Activated T-cell treated with anti-CD3 and anti-CD28 coated beads, Interleukin-2, amount 50 U/mL, for 4 hours (primary cell): ENCODE measurements at regions not wholly inside any gene's neighbourhood (a gene's known extent, or its start where the extent isn't known, plus 50 kb on each side); places are given as distances from the start of the nearest gene placed in this dataset.

Experiments
- ATAC-seq, 2 donors: fragments of 200-7000 bp; cut with Tn5 transposase; one replicate each; pipeline ENCODE4 v1.10.0; 2021
- DNase-seq: peaks from one replicate; pipeline ENCODE4 v3.0.0-alpha.2; 2020
- H3K27me3 Mint-ChIP-seq: one replicate; pipeline ENCODE4 v1.8.0; 2021; ENCODE audit warnings: low read depth, mixed read lengths
- H3K36me3 Mint-ChIP-seq: one replicate; pipeline ENCODE4 v1.8.0; 2022; ENCODE audit warnings: mixed read lengths; ENCODE audit not compliant: insufficient read depth
- H3K4me1 Mint-ChIP-seq: one replicate; pipeline ENCODE4 v1.8.0; 2021; ENCODE audit warnings: low read depth, mixed read lengths
- H3K4me3 Mint-ChIP-seq: one replicate; pipeline ENCODE4 v1.8.0; 2021; ENCODE audit warnings: mild to moderate bottlenecking, moderate library complexity, mixed read lengths
- H3K9me3 Mint-ChIP-seq: one replicate; pipeline ENCODE4 v1.8.0; 2021; ENCODE audit warnings: mixed read lengths

DNA sequence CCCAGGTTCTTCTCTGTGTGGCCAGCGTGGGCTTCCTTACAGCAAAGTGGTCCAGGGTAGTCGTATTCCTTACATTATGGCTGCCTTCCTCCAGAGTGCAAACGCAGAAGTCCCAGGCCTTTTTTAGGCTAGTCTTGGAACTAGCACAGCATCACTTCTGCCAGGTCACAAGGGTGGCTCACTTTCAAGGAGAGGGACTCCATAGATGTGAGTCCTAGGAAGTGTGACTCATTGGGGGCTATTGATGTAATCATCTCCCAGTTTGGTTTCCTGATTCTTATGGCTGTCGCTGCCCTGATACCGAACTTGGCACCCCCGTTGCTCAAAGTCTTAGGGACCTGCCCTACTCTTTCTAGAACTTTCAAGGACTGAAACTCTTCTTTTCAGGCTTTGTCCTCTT, 140.0 kb downstream of the DCK start:
- H3K9me3 Mint-ChIP-seq: no peaks in the 10 kb centered on the region
- H3K36me3 Mint-ChIP-seq: no peaks in the 10 kb centered on the region
- no peak for DNase-seq
- H3K4me1 Mint-ChIP-seq: no peaks in the 10 kb centered on the region
- no peak for ATAC-seq
- H3K27me3 Mint-ChIP-seq: no peaks in the 10 kb centered on the region
- H3K4me3 Mint-ChIP-seq: no peak overlapping the region

DNA sequence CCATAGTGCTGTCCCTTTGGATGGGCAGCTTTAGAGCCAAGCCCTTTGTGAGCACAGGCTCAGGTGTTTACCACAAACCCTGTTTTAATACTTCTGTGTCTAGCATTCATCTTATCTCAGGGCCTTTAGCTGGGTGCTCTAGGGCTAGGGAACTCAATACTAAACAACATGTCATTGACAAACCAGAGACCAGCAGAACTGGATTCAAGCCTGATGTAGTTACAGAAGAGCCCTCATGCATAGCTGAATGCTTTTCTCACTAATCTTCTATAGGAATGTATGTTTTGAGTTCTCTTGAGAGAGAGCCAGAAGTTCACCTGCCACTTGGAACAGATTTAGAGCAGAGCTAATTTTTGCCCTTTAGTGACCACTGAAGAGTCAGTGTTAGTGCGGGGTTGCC, 142.6 kb downstream of the DCK start:
- no peaks in the 10 kb centered on the region for H3K27me3 Mint-ChIP-seq
- H3K9me3 Mint-ChIP-seq: no peaks in the 10 kb centered on the region
- H3K4me1 Mint-ChIP-seq: peaks cover under 1% of the 10 kb centered on the region
- H3K4me3 Mint-ChIP-seq: no peak overlapping the region
- no peaks in the 10 kb centered on the region for H3K36me3 Mint-ChIP-seq
- DNase-seq (no peak), ATAC-seq (no peak)

DNA sequence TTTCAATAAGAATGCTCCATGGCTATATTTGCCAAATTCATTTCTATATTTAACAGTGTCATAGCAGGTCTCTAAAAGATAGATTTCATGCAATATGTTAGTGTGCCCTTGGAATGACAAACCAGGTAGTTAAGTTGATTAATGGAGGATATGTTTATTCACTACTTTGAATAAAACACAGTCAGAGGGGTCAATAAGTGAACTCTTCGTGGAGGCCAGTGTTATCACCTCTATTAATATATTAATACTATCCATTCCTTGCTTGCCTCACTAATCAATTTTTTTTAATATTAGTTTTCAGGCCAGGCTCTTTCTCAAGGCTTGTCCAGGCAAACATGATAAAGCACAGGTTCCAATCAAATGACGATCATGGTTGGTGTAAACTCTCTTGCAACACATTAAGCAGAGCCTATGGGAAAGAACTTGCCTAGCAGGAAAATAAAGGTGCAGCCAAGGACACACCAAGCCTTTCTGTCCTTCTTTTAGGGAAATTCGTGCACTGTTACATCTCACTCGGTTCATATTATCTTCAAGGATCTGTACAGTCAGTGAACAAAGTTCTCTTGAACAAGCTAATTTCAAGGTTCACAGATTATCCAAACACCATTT, 144.7 kb downstream of the DCK start:
- no peak for ATAC-seq
- no peaks in the 10 kb centered on the region for H3K36me3 Mint-ChIP-seq

DNA sequence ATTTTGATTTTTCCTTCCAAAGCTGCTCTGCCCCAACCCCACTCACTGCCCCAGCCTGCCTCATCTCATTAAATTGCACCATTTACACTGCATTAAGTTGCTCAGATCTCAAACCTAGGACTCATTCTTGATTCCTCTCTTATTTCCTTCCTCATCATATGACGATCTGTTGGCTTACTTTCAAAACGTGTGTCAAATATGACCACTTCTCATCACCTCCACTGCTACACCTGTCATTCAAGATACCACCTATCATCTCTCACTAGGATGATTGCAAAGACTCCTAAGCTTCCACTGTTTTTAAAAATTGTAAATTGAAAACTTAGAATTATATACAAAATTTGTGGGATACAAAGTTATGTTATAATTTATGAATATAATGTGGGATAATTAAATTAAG, 147.1 kb downstream of the DCK start:
- ATAC-seq (no peak), DNase-seq (no peak)
- no peaks in the 10 kb centered on the region for H3K27me3 Mint-ChIP-seq
- no peaks in the 10 kb centered on the region for H3K36me3 Mint-ChIP-seq
- H3K4me3 Mint-ChIP-seq: no peak overlapping the region
- no peaks in the 10 kb centered on the region for H3K9me3 Mint-ChIP-seq
- peaks cover 4% of the 10 kb centered on the region for H3K4me1 Mint-ChIP-seq

More for the DNA sequence above, 144.7 kb downstream of the DCK start:
- Mint-ChIP-seq H3K27me3 (no peaks in the 10 kb centered on the region), H3K4me3 (no peak overlapping the region), H3K9me3 (no peaks in the 10 kb centered on the region), H3K4me1 (peaks cover 4% of the 10 kb centered on the region)
- no peak for DNase-seq

DNA sequence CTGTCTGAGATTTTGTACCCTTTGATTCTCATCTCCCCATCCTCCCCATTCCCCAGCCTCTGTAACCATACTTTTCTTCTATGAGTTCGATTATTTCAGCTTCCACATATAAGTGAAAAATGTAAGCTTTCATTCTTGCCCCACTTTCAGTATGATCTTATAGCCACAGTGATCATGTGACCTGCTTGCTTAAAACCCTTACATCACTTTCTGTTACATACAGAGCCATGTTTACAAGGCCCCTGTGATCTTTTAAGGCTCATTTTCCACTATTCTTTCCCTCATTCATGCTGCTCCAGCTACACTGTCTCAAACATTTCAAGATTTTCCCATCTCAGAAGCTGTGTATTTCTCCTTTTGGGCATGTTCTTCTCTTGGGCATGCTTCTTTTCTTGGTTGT, 147.7 kb downstream of the DCK start:
- ATAC-seq (no peak), DNase-seq (no peak)
- H3K36me3 Mint-ChIP-seq: no peaks in the 10 kb centered on the region
- peaks cover 4% of the 10 kb centered on the region for H3K4me1 Mint-ChIP-seq
- no peaks in the 10 kb centered on the region for H3K27me3 Mint-ChIP-seq
- H3K9me3 Mint-ChIP-seq: no peaks in the 10 kb centered on the region
- no peak overlapping the region for H3K4me3 Mint-ChIP-seq

DNA sequence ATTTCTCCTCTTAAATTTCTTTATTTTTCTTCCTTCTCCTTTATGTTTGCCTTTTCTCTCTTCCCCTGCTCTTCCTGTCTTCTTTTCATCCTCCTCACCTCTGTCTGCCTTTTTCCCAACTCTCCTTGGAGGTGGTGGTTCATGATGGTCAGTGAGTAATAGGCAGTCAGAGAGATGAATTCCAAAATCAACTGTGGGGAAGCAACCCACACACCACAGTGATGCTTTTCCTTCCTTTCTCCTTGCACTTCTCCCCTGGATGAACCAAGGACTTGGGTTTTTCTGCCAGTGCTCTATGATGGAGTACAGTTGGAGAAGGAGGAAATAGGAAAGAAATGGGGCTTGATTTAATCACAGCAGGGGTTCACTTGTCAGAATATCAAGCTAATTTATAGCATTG, 153.8 kb downstream of the DCK start:
- peaks cover 9% of the 10 kb centered on the region for H3K9me3 Mint-ChIP-seq
- no peaks in the 10 kb centered on the region for H3K36me3 Mint-ChIP-seq
- ATAC-seq (no peak), DNase-seq (no peak)
- peaks cover 3% of the 10 kb centered on the region for H3K27me3 Mint-ChIP-seq
- H3K4me1 Mint-ChIP-seq: no peaks in the 10 kb centered on the region
- no peak overlapping the region for H3K4me3 Mint-ChIP-seq

DNA sequence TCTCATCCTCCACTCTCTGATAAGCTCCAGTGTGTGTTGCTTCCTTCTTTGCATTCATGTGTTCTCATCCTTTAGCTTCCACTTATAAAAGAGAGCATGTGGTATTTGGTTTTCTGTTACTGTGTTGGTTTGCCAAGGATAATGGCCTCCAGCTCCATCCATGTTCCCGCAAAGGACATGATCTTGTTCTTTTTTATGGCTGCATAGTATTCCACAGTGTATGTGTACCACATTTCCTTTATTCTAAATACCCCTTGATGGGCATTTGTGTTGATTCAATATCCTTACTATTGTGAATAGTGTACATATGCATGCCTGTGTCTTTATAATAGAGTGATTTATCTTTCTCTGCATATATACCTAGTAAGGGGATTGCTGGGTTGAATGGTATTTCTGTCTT, 155.1 kb downstream of the DCK start:
- Mint-ChIP-seq H3K4me1 (no peaks in the 10 kb centered on the region), H3K36me3 (no peaks in the 10 kb centered on the region), H3K9me3 (peaks cover 9% of the 10 kb centered on the region), H3K4me3 (no peak overlapping the region), H3K27me3 (peaks cover 5% of the 10 kb centered on the region)
- DNase-seq (no peak), ATAC-seq (no peak)

DNA sequence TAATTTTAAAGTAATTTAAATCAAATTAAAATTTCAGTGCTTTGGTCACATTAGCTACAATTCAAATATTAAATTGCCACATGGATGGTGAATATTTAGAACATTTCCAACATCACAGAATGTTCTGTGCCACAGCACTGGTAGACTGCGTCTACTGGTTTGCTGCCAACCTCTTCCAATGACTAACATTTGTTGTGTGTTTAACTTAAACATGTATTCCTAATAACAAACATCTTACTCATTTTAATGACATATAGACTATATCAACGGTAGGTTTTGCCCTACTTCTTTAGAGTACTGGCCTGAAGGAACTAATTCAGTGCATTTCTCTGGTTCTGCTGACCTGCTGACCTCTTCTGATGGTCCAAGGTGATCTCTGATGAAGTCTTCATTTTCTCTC, 157.6 kb downstream of the DCK start:
- H3K36me3 Mint-ChIP-seq: no peaks in the 10 kb centered on the region
- H3K9me3 Mint-ChIP-seq: peaks cover 9% of the 10 kb centered on the region
- H3K27me3 Mint-ChIP-seq: peaks cover 7% of the 10 kb centered on the region
- no peak for ATAC-seq
- H3K4me1 Mint-ChIP-seq: no peaks in the 10 kb centered on the region
- no peak for DNase-seq
- H3K4me3 Mint-ChIP-seq: no peak overlapping the region

DNA sequence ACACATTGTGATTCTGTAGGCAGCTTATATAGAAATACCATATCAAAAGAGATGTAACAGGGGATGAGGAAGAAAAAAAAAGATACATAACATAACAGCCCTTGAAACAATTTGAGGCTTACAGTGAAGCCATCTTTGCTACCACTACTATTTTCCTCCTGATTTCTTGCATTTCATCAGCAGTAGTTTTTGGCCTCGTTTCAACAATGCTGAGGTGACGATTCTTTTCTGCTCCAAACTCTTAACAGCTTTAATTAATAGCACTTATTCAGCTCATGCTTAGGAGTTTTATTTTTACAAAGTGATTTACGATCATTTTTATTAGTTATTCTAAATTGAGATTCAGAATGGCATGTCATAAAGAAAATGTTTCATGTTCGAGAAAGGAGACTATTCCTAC, 163.2 kb downstream of the DCK start:
- no peaks in the 10 kb centered on the region for H3K36me3 Mint-ChIP-seq
- no peaks in the 10 kb centered on the region for H3K4me1 Mint-ChIP-seq
- H3K27me3 Mint-ChIP-seq: peaks cover 12% of the 10 kb centered on the region
- DNase-seq (no peak), ATAC-seq (no peak)
- H3K9me3 Mint-ChIP-seq: no peaks in the 10 kb centered on the region
- no peak overlapping the region for H3K4me3 Mint-ChIP-seq

DNA sequence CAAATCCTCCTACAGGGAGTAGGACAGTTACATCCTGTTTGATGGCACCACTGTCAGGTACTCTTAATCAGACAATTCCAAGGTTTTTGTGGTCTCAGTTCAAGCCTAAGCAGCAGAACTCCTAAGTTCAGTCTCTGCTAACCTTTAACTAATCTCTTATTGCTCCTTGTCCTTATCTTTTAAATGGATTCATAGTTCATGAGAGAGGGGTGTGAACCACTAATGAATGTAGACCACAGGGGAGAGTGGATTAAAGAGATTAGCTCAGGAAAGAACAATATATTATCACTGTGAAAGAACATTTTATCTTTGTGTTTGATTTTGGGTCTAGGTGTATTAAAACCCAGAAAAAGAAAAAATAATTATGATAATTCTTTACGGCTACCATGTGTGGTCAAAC, 168.9 kb downstream of the DCK start:
- H3K27me3 Mint-ChIP-seq: peaks cover 6% of the 10 kb centered on the region
- H3K36me3 Mint-ChIP-seq: no peaks in the 10 kb centered on the region
- DNase-seq (no peak), ATAC-seq (no peak)
- H3K4me3 Mint-ChIP-seq: no peak overlapping the region
- H3K9me3 Mint-ChIP-seq: no peaks in the 10 kb centered on the region
- H3K4me1 Mint-ChIP-seq: no peaks in the 10 kb centered on the region

DNA sequence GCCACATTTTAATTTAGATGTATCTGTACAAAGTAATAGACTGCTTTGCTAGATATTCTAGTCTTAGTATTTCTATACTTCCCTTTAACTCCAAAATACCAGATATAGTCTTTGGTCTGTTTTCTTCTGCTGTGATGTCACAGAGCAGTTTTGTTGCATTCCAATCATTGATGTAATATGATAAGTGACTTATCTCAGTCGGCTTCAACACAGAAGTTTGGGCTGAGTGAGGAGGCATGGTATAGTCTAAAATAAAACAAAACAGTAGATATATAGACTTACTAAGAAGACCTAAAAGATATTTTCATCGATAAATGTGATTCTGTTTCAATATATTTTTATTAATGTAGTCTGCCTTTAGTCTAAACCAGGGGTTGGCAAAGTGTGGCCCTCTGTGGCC, 169.9 kb downstream of the DCK start:
- Mint-ChIP-seq H3K27me3 (peaks cover 6% of the 10 kb centered on the region), H3K36me3 (no peaks in the 10 kb centered on the region), H3K4me3 (no peak overlapping the region), H3K4me1 (no peaks in the 10 kb centered on the region), H3K9me3 (no peaks in the 10 kb centered on the region)
- DNase-seq (no peak), ATAC-seq (no peak)

DNA sequence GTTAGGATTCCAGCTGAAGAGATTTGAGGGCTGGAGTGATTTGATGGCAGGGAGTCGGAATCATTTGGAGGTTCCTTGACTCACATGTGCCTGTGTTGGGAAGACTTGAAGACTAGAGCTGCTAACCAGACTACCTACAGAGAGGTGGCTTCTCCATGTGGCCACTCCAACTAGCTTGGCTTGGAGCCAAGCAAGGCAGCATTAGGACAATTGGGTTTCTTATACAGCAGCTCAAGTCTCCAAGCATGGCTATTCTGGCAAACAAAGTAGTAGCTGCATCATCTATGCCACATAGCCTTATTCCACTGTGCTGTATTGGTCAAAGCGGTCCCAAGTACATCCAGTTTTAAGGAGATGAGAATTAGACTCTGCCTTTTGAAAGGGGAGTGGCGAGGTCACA, 171.7 kb upstream of the SLC4A4 start:
- peaks cover 4% of the 10 kb centered on the region for H3K27me3 Mint-ChIP-seq
- H3K4me3 Mint-ChIP-seq: no peak overlapping the region
- ATAC-seq: no peak
- H3K4me1 Mint-ChIP-seq: no peaks in the 10 kb centered on the region
- DNase-seq: no peak
- H3K36me3 Mint-ChIP-seq: no peaks in the 10 kb centered on the region
- H3K9me3 Mint-ChIP-seq: no peaks in the 10 kb centered on the region

DNA sequence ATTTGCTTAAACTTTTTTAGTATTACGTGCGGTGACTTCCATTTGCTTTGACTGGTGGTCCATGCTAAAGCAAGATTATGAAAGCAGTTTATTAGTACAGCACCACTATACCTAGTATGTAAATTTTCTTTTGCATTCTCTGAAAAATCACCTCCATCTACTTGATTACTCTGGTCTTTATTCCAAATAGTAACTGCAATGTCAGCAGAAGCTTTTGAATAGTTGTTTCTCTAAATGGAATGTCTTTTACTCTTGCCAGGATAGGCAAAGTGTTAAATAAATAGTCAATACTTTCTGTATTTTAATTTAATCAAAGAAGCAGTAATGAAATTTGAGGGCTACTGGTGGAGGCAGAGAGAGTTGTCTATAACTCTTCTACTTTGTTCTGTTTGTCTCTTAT, 167.2 kb upstream of the SLC4A4 start:
- Mint-ChIP-seq H3K4me3 (no peak overlapping the region), H3K36me3 (no peaks in the 10 kb centered on the region), H3K27me3 (peaks cover 11% of the 10 kb centered on the region), H3K4me1 (no peaks in the 10 kb centered on the region), H3K9me3 (no peaks in the 10 kb centered on the region)
- no peak for ATAC-seq
- no peak for DNase-seq

DNA sequence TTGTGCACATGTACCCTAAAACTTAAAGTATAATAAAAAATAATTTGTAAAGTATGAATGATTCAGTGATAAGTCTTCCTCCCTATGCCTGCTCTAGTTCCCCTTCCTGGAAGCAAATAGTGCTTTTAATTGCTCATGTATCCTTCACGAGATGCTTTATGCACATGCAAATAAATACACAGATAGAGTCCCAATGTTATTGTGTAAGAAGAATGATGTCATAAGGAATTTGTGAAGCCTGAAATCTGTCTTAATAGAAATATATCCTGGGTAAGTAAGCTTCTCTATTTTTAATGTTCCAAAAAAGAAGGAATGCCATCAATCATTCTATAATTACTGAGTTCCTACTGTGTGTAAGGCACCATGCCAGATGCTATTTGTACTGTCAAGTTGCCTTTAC, 157.5 kb upstream of the SLC4A4 start:
- no peak overlapping the region for H3K4me3 Mint-ChIP-seq
- H3K4me1 Mint-ChIP-seq: peaks cover 12% of the 10 kb centered on the region
- no peaks in the 10 kb centered on the region for H3K9me3 Mint-ChIP-seq
- H3K27me3 Mint-ChIP-seq: peaks cover 17% of the 10 kb centered on the region
- no peak for DNase-seq
- no peak for ATAC-seq
- H3K36me3 Mint-ChIP-seq: no peaks in the 10 kb centered on the region

DNA sequence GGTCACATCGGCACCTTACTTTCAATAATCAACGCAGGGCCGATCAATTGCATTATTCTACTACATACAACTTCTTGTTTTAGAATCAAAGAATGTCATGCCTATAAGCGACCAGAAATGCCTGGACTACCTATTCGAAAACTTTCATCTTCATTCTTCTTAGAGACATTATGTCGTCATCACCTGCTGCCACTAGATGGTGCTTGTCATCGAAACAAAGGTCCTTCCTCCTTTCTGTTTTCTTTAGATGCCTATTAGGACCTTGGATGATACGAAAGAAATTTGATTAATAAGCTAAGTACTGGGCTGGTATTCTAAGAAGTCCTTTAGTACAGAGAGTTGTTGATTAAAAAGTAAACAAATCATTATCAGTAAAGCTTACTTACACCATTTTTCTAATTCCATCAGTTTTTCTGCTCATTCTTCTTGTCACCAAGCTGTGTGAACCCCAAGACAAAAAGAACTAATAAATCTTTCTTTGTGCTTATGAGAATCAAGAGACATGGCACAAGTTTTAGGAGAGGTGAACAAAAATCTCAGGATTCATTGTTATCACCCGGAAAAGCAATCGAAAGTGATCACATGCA, 154.5 kb upstream of the SLC4A4 start:
- no peak overlapping the region for H3K4me3 Mint-ChIP-seq
- H3K27me3 Mint-ChIP-seq: peaks cover 34% of the 10 kb centered on the region
- H3K4me1 Mint-ChIP-seq: peaks cover 26% of the 10 kb centered on the region
- no peak for ATAC-seq
- no peaks in the 10 kb centered on the region for H3K36me3 Mint-ChIP-seq
- H3K9me3 Mint-ChIP-seq: no peaks in the 10 kb centered on the region
- DNase-seq: peak; percentile 23

DNA sequence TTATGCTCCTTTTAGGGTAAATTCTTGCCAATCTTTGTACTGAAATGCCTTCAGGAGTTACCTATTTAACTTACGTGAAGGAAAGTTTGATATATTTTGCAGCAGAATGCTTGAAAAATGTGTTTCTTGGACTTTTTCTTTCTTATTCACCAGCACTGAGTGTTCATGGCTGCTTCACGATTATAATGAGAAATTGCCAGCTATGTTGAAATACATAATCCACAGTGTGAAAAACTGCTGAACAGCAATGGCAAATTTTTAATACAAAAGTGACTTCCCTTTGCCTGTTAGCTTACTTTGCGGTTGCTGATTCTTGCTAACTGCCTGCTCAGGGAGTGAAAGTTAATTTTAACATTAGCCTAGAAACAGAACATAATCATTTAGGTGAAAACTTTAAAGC, 153.8 kb upstream of the SLC4A4 start:
- Mint-ChIP-seq H3K36me3 (no peaks in the 10 kb centered on the region), H3K4me1 (peaks cover 26% of the 10 kb centered on the region), H3K9me3 (no peaks in the 10 kb centered on the region), H3K4me3 (no peak overlapping the region), H3K27me3 (peaks cover 42% of the 10 kb centered on the region)
- DNase-seq (no peak), ATAC-seq (no peak)
